HCT116 (cell line): ENCODE measurements at regions not wholly inside any gene's neighbourhood (a gene's known extent, or its start where the extent isn't known, plus 50 kb on each side); places are given as distances from the start of the nearest gene placed in this dataset.

Experiments used
- ATAC-seq: fragments of 200-7000 bp; cut with Tn5 transposase; 2 replicates; pipeline ENCODE4 v1.9.1; 2020; ENCODE audit warnings: mild to moderate bottlenecking, moderate library complexity
- BruUV-seq: library from RNA; stranded (reverse); fragments of 400-500 nt; replicated peaks from 2 replicates; lab custom pipeline; 2021; lab: Mats Ljungman, UMichigan
- CTCF ChIA-PET: fragments of 300-600 bp; sonication (Branson Sonifier 250); formaldehyde crosslinking; loops from one replicate; lab custom pipeline; 2021; ENCODE audit warnings: antibody characterized with exemption; lab: Charles Lee
- POLR2A ChIA-PET: fragments of 300-600, 350-600 bp; sonication (Branson Sonifier 250); formaldehyde crosslinking; loops from one replicate; lab custom pipeline; 2021; ENCODE audit warnings: antibody characterized with exemption; lab: Charles Lee
- RAD21 ChIA-PET, 2 experiments: fragments of 300-600 bp; sonication (Branson Sonifier 250); formaldehyde crosslinking; loops; one replicate each; lab custom pipeline; 2023; ENCODE audit warnings: low total read pairs in 2 of 2; ENCODE audit not compliant: uncharacterized antibody in 2 of 2, unreplicated experiment in 2 of 2, low non-redundant PET in 1 of 2; lab: Charles Lee
- DNase-seq: peaks from one replicate; pipeline ENCODE4 v3.0.0-alpha.2; 2010; ENCODE audit warnings: low read depth, low spot score
- H2AFZ ChIP-seq: fragments of 200-600 bp; shearing (Covaris generic), sonication (generic); 2 replicates; pipeline ENCODE4 v1.6.1; 2017; ENCODE audit warnings: low read depth, mixed run types, mixed read lengths, antibody characterized with exemption, low read length; ENCODE audit not compliant: poor library complexity, severe bottlenecking
- H3K27ac ChIP-seq: 2 replicates; pipeline ENCODE4 v1.5.1; 2012; ENCODE audit warnings: low read depth, low read length
- H3K27me3 ChIP-seq: fragments of 200-600 bp; sonication (generic); 2 replicates; pipeline ENCODE4 v1.6.1; 2016; ENCODE audit warnings: mixed run types, low read length, mixed read lengths; ENCODE audit not compliant: insufficient read depth
- H3K36me3 ChIP-seq, 2 experiments: fragments of 200-500 bp in 1 of 2; fragments of 200-600 bp in 1 of 2; sonication (Bioruptor generic) in 1 of 2; sonication (generic) in 1 of 2; 2 replicates each; pipeline versions ENCODE4 v1.5.1 to v1.6.1; 2014 to 2016; ENCODE audit warnings: low read length in 2 of 2, inconsistent platforms in 1 of 2, mixed read lengths in 1 of 2, mixed run types in 1 of 2; ENCODE audit not compliant: insufficient read depth in 2 of 2, control insufficient read depth in 1 of 2
- H3K4me1 ChIP-seq, 2 experiments: fragments of 200-600 bp in 1 of 2; sonication (generic) in 1 of 2; 2 replicates each; pipeline versions ENCODE4 v1.5.1 to v1.6.1; 2012 to 2017; ENCODE audit warnings: low read length in 2 of 2, inconsistent platforms in 1 of 2, mild to moderate bottlenecking in 1 of 2, mixed read lengths in 1 of 2, mixed run types in 1 of 2, moderate library complexity in 1 of 2; ENCODE audit not compliant: insufficient read depth in 2 of 2, control insufficient read depth in 1 of 2
- H3K4me2 ChIP-seq: fragments of 200-600 bp; sonication (generic); 2 replicates; pipeline ENCODE4 v1.6.1; 2017; ENCODE audit warnings: mixed run types, low read length, mixed read lengths
- H3K4me3 ChIP-seq, 2 experiments: fragments of 200-600 bp in 1 of 2; sonication (generic) in 1 of 2; replicated peaks in 1 of 2; 2 replicates each; pipeline ENCODE4 v1.5.1; 2011 to 2016; ENCODE audit warnings: low read length in 2 of 2, control low read depth in 1 of 2, low read depth in 1 of 2, mild to moderate bottlenecking in 1 of 2, mixed read lengths in 1 of 2, mixed run types in 1 of 2
- H3K79me2 ChIP-seq: fragments of 200-600 bp; sonication (generic); 2 replicates; pipeline ENCODE4 v1.6.1; 2017; ENCODE audit warnings: mild to moderate bottlenecking, mixed run types, low read length, moderate library complexity, mixed read lengths; ENCODE audit not compliant: insufficient read depth
- H3K9ac ChIP-seq: fragments of 200-600 bp; sonication (generic); 2 replicates; pipeline ENCODE4 v1.6.1; 2016; ENCODE audit warnings: low read length, mixed read lengths
- H3K9me2 ChIP-seq: fragments of 200-600 bp; sonication (generic), shearing (Covaris generic); 2 replicates; pipeline ENCODE4 v1.6.1; 2017; ENCODE audit warnings: mixed run types, mild to moderate bottlenecking, moderate library complexity; ENCODE audit not compliant: insufficient read depth
- H3K9me3 ChIP-seq, 2 experiments: fragments of 200-500 bp in 1 of 2; fragments of 200-600 bp in 1 of 2; sonication (Bioruptor generic) in 1 of 2; sonication (generic) in 1 of 2; 2 replicates each; pipeline ENCODE4 v1.6.1; 2014 to 2017; ENCODE audit warnings: low read length in 2 of 2, mixed read lengths in 2 of 2, inconsistent platforms in 1 of 2, low read depth in 1 of 2, mild to moderate bottlenecking in 1 of 2, mixed run types in 1 of 2, moderate library complexity in 1 of 2; ENCODE audit not compliant: control insufficient read depth in 1 of 2, insufficient read depth in 1 of 2
- H4K20me1 ChIP-seq: fragments of 200-600 bp; sonication (generic), shearing (Covaris generic); 2 replicates; pipeline ENCODE4 v1.6.1; 2017; ENCODE audit warnings: mixed run types, mild to moderate bottlenecking, moderate library complexity; ENCODE audit not compliant: insufficient read depth
- CBX3 ChIP-seq: IDR thresholded peaks from 2 replicates; pipeline ENCODE4 v1.6.1; 2012; ENCODE audit warnings: low read depth
- CEBPB ChIP-seq: IDR thresholded peaks from 2 replicates; pipeline ENCODE4 v1.6.1; 2012; ENCODE audit warnings: low read depth
- EGR1 ChIP-seq: IDR thresholded peaks from 2 replicates; pipeline ENCODE4 v1.6.1; 2012; ENCODE audit warnings: low read depth
- EZH2phosphoT487 ChIP-seq: fragments of 200-600 bp; IDR thresholded peaks from 2 replicates; pipeline ENCODE4 v1.6.1; 2018; ENCODE audit warnings: antibody characterized with exemption, borderline replicate concordance
- FOSL1 ChIP-seq: IDR thresholded peaks from 2 replicates; pipeline ENCODE4 v1.6.1; 2012; ENCODE audit warnings: low read depth
- JUND ChIP-seq: IDR thresholded peaks from 2 replicates; pipeline ENCODE4 v1.6.1; 2012
- POLR2A ChIP-seq: IDR thresholded peaks from 2 replicates; pipeline ENCODE4 v1.7.0; 2011; ENCODE audit warnings: borderline replicate concordance; ENCODE audit not compliant: insufficient read depth, insufficient read length; ENCODE audit errors: extremely low read depth
- POLR2AphosphoS5 ChIP-seq: IDR thresholded peaks from 2 replicates; pipeline ENCODE4 v1.6.1; 2011; ENCODE audit warnings: mild to moderate bottlenecking, low read depth, low read length, moderate library complexity
- RAD21 ChIP-seq: IDR thresholded peaks from 2 replicates; pipeline ENCODE4 v1.6.1; 2012; ENCODE audit warnings: low read depth, mild to moderate bottlenecking
- SP1 ChIP-seq: IDR thresholded peaks from 2 replicates; pipeline ENCODE4 v1.6.1; 2012; ENCODE audit warnings: low read depth
- TCF7L2 ChIP-seq: IDR thresholded peaks from 2 replicates; pipeline ENCODE4 v1.7.0; 2011; ENCODE audit warnings: borderline replicate concordance, inconsistent platforms; ENCODE audit not compliant: insufficient read depth, insufficient read length; ENCODE audit errors: extremely low read depth
- YY1 ChIP-seq: IDR thresholded peaks from 2 replicates; pipeline ENCODE4 v1.6.1; 2011; ENCODE audit warnings: low read length, low read depth, moderate library complexity, mild to moderate bottlenecking; ENCODE audit not compliant: insufficient replicate concordance; ENCODE audit errors: extremely low read depth
- ZFX ChIP-seq: fragments of 450-650 bp; IDR thresholded peaks from 2 replicates; pipeline ENCODE4 v1.6.1; 2017
- ZNF274 ChIP-seq: fragments of 200-500 bp; sonication (Bioruptor generic); IDR thresholded peaks from 2 replicates; pipeline ENCODE4 v1.6.1; 2014; ENCODE audit warnings: mild to moderate bottlenecking, low read depth, low read length, inconsistent platforms
- intact Hi-C: fragments of 100-400 bp; cut with micrococcal nuclease; formaldehyde crosslinking; loops from 2 replicates; pipeline ENCODE4 v1.10.0; 2022
- TF ChIP-seq, protein P1 (sequence below), 3 experiments: fragments of 200-600 bp in 1 of 3; sonication (generic) in 1 of 3; IDR thresholded peaks in 2 of 3; conservative IDR thresholded peaks in 1 of 3; 2 replicates each; pipeline ENCODE4 v1.5.1; 2012 to 2017; ENCODE audit warnings: low read depth in 2 of 3, low read length in 2 of 3, antibody characterized with exemption in 1 of 3, borderline replicate concordance in 1 of 3, control low read depth in 1 of 3, mild to moderate bottlenecking in 1 of 3, mixed read lengths in 1 of 3, mixed run types in 1 of 3, moderate library complexity in 1 of 3; ENCODE audit not compliant: insufficient read depth in 1 of 3
- TF ChIP-seq, protein P2 (sequence below): IDR thresholded peaks from 2 replicates; pipeline ENCODE4 v1.6.1; 2012; ENCODE audit warnings: low read depth
- TF ChIP-seq, protein P3 (sequence below): IDR thresholded peaks from 2 replicates; pipeline ENCODE4 v1.6.1; 2011; ENCODE audit warnings: mild to moderate bottlenecking, low read length, moderate library complexity; ENCODE audit not compliant: insufficient replicate concordance; ENCODE audit errors: extremely low read depth
- TF ChIP-seq, protein P4 (sequence below): IDR thresholded peaks from 2 replicates; pipeline ENCODE4 v1.6.1; 2012

GRCh38 chr4:18531731-18532130, 510.2 kb upstream of the LCORL start:
- BruUV-seq, result no TSS peak
- H3K4me1 ChIP-seq, result no peaks in the 10 kb centered on the region
- H3K9ac ChIP-seq, result no peak overlapping the region
- no peaks in the 10 kb centered on the region for H3K79me2 ChIP-seq
- H3K4me2 ChIP-seq, result no peak overlapping the region
- TF ChIP-seq JUND (no peak), CBX3 (no peak), FOSL1 (no peak), POLR2A (no peak), ZFX (no peak), YY1 (no peak), EZH2phosphoT487 (no peak), ZNF274 (no peak), POLR2AphosphoS5 (no peak), TCF7L2 (no peak), SP1 (no peak), EGR1 (no peak), CEBPB (no peak), RAD21 (no peak)
- TF ChIP-seq, protein P1, sequence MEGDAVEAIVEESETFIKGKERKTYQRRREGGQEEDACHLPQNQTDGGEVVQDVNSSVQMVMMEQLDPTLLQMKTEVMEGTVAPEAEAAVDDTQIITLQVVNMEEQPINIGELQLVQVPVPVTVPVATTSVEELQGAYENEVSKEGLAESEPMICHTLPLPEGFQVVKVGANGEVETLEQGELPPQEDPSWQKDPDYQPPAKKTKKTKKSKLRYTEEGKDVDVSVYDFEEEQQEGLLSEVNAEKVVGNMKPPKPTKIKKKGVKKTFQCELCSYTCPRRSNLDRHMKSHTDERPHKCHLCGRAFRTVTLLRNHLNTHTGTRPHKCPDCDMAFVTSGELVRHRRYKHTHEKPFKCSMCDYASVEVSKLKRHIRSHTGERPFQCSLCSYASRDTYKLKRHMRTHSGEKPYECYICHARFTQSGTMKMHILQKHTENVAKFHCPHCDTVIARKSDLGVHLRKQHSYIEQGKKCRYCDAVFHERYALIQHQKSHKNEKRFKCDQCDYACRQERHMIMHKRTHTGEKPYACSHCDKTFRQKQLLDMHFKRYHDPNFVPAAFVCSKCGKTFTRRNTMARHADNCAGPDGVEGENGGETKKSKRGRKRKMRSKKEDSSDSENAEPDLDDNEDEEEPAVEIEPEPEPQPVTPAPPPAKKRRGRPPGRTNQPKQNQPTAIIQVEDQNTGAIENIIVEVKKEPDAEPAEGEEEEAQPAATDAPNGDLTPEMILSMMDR (IDR thresholded peaks at IDR 0.05 in 2 of 3, conservative IDR thresholded peaks at IDR 0.05 in 1 of 3; ENCODE audit: borderline replicate concordance in 1 of 3, insufficient read depth in 1 of 3, low read depth in 2 of 3, low read length in 2 of 3), result no peak
- TF ChIP-seq, protein P2, sequence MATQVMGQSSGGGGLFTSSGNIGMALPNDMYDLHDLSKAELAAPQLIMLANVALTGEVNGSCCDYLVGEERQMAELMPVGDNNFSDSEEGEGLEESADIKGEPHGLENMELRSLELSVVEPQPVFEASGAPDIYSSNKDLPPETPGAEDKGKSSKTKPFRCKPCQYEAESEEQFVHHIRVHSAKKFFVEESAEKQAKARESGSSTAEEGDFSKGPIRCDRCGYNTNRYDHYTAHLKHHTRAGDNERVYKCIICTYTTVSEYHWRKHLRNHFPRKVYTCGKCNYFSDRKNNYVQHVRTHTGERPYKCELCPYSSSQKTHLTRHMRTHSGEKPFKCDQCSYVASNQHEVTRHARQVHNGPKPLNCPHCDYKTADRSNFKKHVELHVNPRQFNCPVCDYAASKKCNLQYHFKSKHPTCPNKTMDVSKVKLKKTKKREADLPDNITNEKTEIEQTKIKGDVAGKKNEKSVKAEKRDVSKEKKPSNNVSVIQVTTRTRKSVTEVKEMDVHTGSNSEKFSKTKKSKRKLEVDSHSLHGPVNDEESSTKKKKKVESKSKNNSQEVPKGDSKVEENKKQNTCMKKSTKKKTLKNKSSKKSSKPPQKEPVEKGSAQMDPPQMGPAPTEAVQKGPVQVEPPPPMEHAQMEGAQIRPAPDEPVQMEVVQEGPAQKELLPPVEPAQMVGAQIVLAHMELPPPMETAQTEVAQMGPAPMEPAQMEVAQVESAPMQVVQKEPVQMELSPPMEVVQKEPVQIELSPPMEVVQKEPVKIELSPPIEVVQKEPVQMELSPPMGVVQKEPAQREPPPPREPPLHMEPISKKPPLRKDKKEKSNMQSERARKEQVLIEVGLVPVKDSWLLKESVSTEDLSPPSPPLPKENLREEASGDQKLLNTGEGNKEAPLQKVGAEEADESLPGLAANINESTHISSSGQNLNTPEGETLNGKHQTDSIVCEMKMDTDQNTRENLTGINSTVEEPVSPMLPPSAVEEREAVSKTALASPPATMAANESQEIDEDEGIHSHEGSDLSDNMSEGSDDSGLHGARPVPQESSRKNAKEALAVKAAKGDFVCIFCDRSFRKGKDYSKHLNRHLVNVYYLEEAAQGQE, result no peak
- TF ChIP-seq, protein P3, sequence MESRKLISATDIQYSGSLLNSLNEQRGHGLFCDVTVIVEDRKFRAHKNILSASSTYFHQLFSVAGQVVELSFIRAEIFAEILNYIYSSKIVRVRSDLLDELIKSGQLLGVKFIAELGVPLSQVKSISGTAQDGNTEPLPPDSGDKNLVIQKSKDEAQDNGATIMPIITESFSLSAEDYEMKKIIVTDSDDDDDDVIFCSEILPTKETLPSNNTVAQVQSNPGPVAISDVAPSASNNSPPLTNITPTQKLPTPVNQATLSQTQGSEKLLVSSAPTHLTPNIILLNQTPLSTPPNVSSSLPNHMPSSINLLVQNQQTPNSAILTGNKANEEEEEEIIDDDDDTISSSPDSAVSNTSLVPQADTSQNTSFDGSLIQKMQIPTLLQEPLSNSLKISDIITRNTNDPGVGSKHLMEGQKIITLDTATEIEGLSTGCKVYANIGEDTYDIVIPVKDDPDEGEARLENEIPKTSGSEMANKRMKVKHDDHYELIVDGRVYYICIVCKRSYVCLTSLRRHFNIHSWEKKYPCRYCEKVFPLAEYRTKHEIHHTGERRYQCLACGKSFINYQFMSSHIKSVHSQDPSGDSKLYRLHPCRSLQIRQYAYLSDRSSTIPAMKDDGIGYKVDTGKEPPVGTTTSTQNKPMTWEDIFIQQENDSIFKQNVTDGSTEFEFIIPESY, result no peak
- TF ChIP-seq, protein P4, sequence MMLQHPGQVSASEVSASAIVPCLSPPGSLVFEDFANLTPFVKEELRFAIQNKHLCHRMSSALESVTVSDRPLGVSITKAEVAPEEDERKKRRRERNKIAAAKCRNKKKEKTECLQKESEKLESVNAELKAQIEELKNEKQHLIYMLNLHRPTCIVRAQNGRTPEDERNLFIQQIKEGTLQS, result no peak
- TF ChIP-seq, all 23 proteins: peak for 0
- DNase-seq (no peak), ATAC-seq (no peak)
- Histone ChIP-seq H3K27ac (no peak overlapping the region), H4K20me1 (no peaks in the 10 kb centered on the region), H3K27me3 (no peaks in the 10 kb centered on the region), H3K4me3 (no peak overlapping the region), H3K9me2 (no peaks in the 10 kb centered on the region), H3K36me3 (no peaks in the 10 kb centered on the region), H2AFZ (no peak overlapping the region), H3K9me3 (no peaks in the 10 kb centered on the region)
- ChIA-PET RAD21 (no interaction called here), POLR2A (no interaction called here), CTCF (no interaction called here)
- intact Hi-C loops, result no loop called here
